DOHH2 (cell line): ENCODE measurements at regions not wholly inside any gene's neighbourhood (a gene's known extent, or its start where the extent isn't known, plus 50 kb on each side); places are given as distances from the start of the nearest gene placed in this dataset.

Source experiments
- H3F3A ChIP-seq: fragments of 200-600 bp; sonication (generic), shearing (Covaris generic); 2 replicates; pipeline ENCODE4 v1.6.0; 2016; ENCODE audit warnings: antibody characterized with exemption, mild to moderate bottlenecking; ENCODE audit not compliant: control insufficient read depth, insufficient read depth
- H3K27ac ChIP-seq: fragments of 200-600 bp; sonication (generic); 2 replicates; pipeline ENCODE4 v1.5.1; 2014; ENCODE audit warnings: low read depth, mild to moderate bottlenecking, low read length, moderate library complexity
- H3K27me3 ChIP-seq: fragments of 200-600 bp; sonication (generic); 2 replicates; pipeline ENCODE4 v1.6.1; 2014; ENCODE audit warnings: mild to moderate bottlenecking, low read length, mixed read lengths; ENCODE audit not compliant: control insufficient read depth
- H3K36me3 ChIP-seq: fragments of 200-600 bp; sonication (generic); 2 replicates; pipeline ENCODE4 v1.6.1; 2014; ENCODE audit warnings: mild to moderate bottlenecking, low read length, moderate library complexity, mixed read lengths; ENCODE audit not compliant: control insufficient read depth
- H3K4me1 ChIP-seq: fragments of 200-600 bp; sonication (generic); 2 replicates; pipeline ENCODE4 v1.6.1; 2014; ENCODE audit warnings: mild to moderate bottlenecking, low read length, mixed read lengths; ENCODE audit not compliant: control insufficient read depth
- H3K4me2 ChIP-seq: fragments of 200-600 bp; sonication (generic); 2 replicates; pipeline ENCODE4 v1.6.0; 2014; ENCODE audit warnings: mild to moderate bottlenecking, low read length, moderate library complexity
- H3K4me3 ChIP-seq: fragments of 200-600 bp; sonication (generic); 2 replicates; pipeline ENCODE4 v1.5.1; 2014; ENCODE audit warnings: mild to moderate bottlenecking, low read length, mixed read lengths
- H3K79me2 ChIP-seq: fragments of 200-600 bp; sonication (generic); 2 replicates; pipeline ENCODE4 v1.6.1; 2014; ENCODE audit warnings: mild to moderate bottlenecking, low read length, mixed read lengths; ENCODE audit not compliant: control insufficient read depth
- H3K9me2 ChIP-seq: fragments of 200-600 bp; sonication (generic); replicated peaks from 2 replicates; pipeline ENCODE4 v1.6.1; 2014; ENCODE audit warnings: mild to moderate bottlenecking, low read length, mixed read lengths; ENCODE audit not compliant: control insufficient read depth
- H3K9me3 ChIP-seq: fragments of 200-600 bp; sonication (generic); 2 replicates; pipeline ENCODE4 v1.6.1; 2014; ENCODE audit warnings: antibody characterized with exemption, low read length, mixed read lengths; ENCODE audit not compliant: control insufficient read depth, insufficient read depth
- H4K20me1 ChIP-seq: fragments of 200-600 bp; sonication (generic); 2 replicates; pipeline ENCODE4 v1.6.0; 2014; ENCODE audit warnings: low read depth, mild to moderate bottlenecking, antibody characterized with exemption, low read length, moderate library complexity; ENCODE audit not compliant: control insufficient read depth, insufficient read depth
- CTCF ChIP-seq: fragments of 200-600 bp; sonication (generic); IDR thresholded peaks from one replicate; pipeline ENCODE4 v1.5.1; 2014; ENCODE audit warnings: antibody characterized with exemption, mild to moderate bottlenecking, low read depth, low read length; ENCODE audit not compliant: poor library complexity, severe bottlenecking
- EZH2phosphoT487 ChIP-seq: fragments of 200-600 bp; sonication (generic); IDR thresholded peaks from 2 replicates; pipeline ENCODE4 v1.6.1; 2017; ENCODE audit warnings: borderline replicate concordance, mild to moderate bottlenecking, antibody characterized with exemption, low read length, moderate library complexity, mixed read lengths

DNA sequence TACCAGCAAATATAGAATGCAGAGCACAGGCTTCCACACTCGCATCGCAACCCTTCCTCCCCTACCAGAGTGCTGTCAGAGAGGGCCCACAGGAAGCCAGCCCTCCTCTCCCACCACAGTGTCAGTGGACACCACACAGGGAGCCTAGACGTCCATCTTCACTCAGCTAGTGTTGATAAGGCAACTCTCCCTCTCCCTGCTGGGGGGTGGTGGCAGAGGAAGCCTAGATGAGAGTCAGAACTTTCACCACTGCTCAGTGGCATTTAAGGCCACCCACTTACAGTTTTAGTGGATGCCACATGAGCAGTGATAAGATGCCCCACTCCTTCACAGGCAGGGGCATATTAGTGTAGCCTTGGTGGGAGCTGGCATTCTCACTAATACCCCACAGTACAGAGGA lies 109.8 kb upstream of the UBE3A start:
- Histone ChIP-seq H3K4me2 (no peak overlapping the region), H3K36me3 (no peaks in the 10 kb centered on the region), H3F3A (no peaks in the 10 kb centered on the region), H3K27ac (no peak overlapping the region), H4K20me1 (no peaks in the 10 kb centered on the region), H3K27me3 (no peaks in the 10 kb centered on the region), H3K9me3 (peaks cover 4% of the 10 kb centered on the region; the same call in 1 of the 2 replicates), H3K9me2 (no peaks in the 10 kb centered on the region), H3K79me2 (no peaks in the 10 kb centered on the region), H3K4me1 (no peaks in the 10 kb centered on the region), H3K4me3 (no peak overlapping the region)
- no peak for TF ChIP-seq EZH2phosphoT487
- no peak for TF ChIP-seq CTCF

DNA sequence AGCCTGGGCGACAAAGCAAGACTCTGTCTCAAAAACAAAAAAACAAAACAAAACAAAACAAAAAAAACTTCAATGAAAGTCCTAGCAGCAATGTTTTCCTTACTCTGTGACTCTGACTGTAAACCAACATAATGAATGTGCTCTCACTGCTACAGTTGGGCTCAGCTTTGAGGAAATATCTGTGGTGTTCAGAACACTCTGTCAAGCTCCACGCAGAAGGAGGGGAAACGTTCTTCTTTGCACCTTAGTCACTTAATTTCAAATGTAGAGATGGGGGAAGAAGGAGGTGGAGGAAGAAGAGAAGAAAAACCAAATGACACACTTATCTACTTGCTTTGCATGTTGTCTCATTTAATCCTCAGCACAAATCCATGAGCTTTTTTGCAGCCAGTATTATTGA lies 107.1 kb upstream of the UBE3A start:
- TF ChIP-seq CTCF (no peak), EZH2phosphoT487 (no peak)
- Histone ChIP-seq H3K4me3 (no peak overlapping the region), H3F3A (no peaks in the 10 kb centered on the region), H3K4me1 (no peaks in the 10 kb centered on the region), H3K9me3 (peaks cover 4% of the 10 kb centered on the region; the same call in 1 of the 2 replicates), H3K27ac (no peak overlapping the region), H4K20me1 (no peaks in the 10 kb centered on the region), H3K9me2 (no peaks in the 10 kb centered on the region), H3K79me2 (no peaks in the 10 kb centered on the region), H3K36me3 (no peaks in the 10 kb centered on the region), H3K27me3 (no peaks in the 10 kb centered on the region), H3K4me2 (no peak overlapping the region)

DNA sequence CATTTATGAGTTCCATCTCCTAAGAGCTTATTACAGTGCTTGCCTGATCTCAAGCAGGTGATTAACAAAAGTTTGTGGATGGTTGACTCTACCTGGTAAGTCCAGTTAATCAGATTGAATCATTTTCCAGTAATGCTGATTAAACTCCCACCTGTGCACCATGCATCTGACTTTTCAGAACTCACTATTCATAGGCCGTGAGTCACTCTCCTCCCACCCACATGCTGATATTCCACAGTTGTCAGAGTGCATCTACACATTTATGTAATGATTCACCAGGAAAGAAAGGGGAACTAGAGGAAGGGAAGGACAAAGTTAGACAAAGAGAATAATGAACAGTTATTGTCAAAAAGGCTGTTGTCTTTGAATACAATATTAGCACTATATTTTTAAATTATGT lies 106.2 kb upstream of the UBE3A start:
- no peaks in the 10 kb centered on the region for H3F3A ChIP-seq
- no peak overlapping the region for H3K27ac ChIP-seq
- no peak overlapping the region for H3K4me2 ChIP-seq
- H3K9me3 ChIP-seq, result peaks cover 4% of the 10 kb centered on the region; the same call in 1 of the 2 replicates
- H3K27me3 ChIP-seq, result no peaks in the 10 kb centered on the region
- no peak for TF ChIP-seq EZH2phosphoT487
- no peak for TF ChIP-seq CTCF
- no peaks in the 10 kb centered on the region for H3K4me1 ChIP-seq
- no peaks in the 10 kb centered on the region for H4K20me1 ChIP-seq
- no peaks in the 10 kb centered on the region for H3K79me2 ChIP-seq
- H3K9me2 ChIP-seq, result no peaks in the 10 kb centered on the region
- no peaks in the 10 kb centered on the region for H3K36me3 ChIP-seq
- no peak overlapping the region for H3K4me3 ChIP-seq

DNA sequence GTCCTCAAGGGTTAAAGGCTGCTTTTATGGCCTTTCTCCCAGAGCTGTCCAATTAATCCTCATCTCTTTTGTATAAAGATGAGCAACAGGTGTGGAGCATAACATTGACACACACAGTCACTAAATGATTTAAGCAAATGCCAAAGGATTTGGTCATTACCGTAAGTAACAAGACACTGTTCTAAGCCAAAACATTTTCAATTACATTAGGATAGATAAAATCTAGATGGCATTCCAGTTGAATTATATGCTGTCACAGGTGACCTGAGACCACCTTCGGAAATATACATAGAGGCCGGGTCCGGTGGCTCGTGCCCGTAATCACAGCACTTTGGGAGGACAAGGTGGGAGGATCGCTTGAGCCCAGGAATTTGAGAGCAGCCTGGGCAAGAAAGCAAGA lies 105.3 kb upstream of the UBE3A start:
- Histone ChIP-seq H3K79me2 (no peaks in the 10 kb centered on the region), H4K20me1 (no peaks in the 10 kb centered on the region), H3K9me3 (peaks cover 4% of the 10 kb centered on the region; the same call in 1 of the 2 replicates), H3K9me2 (no peaks in the 10 kb centered on the region), H3F3A (no peaks in the 10 kb centered on the region), H3K4me3 (no peak overlapping the region), H3K27me3 (no peaks in the 10 kb centered on the region), H3K4me1 (no peaks in the 10 kb centered on the region), H3K4me2 (no peak overlapping the region), H3K36me3 (no peaks in the 10 kb centered on the region), H3K27ac (no peak overlapping the region)
- TF ChIP-seq CTCF, result no peak
- no peak for TF ChIP-seq EZH2phosphoT487
